ENCODE measurements at regions not wholly inside any gene's neighbourhood (a gene's known extent, or its start where the extent isn't known, plus 50 kb on each side); places are given as distances from the start of the nearest gene placed in this dataset.

- TF ChIP-seq EZH2phosphoT487 (IDR thresholded peaks at IDR 0.05; ENCODE audit: borderline replicate concordance, low read length): no peak
- TF ChIP-seq CTCF (IDR thresholded peaks at IDR 0.05; ENCODE audit: low read depth, low read length, poor library complexity, severe bottlenecking): no peak
- Histone ChIP-seq H3K9me3 (ENCODE audit: control insufficient read depth, insufficient read depth, low read length) (no peaks in the 10 kb centered on the region; the same call in 1 of the 2 replicates), H3K27me3 (ENCODE audit: control insufficient read depth, low read length) (no peaks in the 10 kb centered on the region), H3K9me2 (replicated peaks; ENCODE audit: control insufficient read depth, low read length) (no peaks in the 10 kb centered on the region), H3K27ac (ENCODE audit: low read depth, low read length) (no peak overlapping the region), H3F3A (ENCODE audit: control insufficient read depth, insufficient read depth) (no peaks in the 10 kb centered on the region), H4K20me1 (ENCODE audit: control insufficient read depth, insufficient read depth, low read depth, low read length) (no peaks in the 10 kb centered on the region), H3K4me2 (ENCODE audit: low read length) (no peak overlapping the region), H3K4me1 (ENCODE audit: control insufficient read depth, low read length) (no peaks in the 10 kb centered on the region), H3K36me3 (ENCODE audit: control insufficient read depth, low read length) (no peaks in the 10 kb centered on the region), H3K79me2 (ENCODE audit: control insufficient read depth, low read length) (no peaks in the 10 kb centered on the region), H3K4me3 (ENCODE audit: low read length) (no peak overlapping the region)
These were observed 721.7 kb downstream of the PCDH18 start for GRCh38 chr4:136810626-136811025.

- H3K4me3 ChIP-seq (ENCODE audit: low read length): no peak overlapping the region
- H3K27me3 ChIP-seq (ENCODE audit: control insufficient read depth, low read length): no peaks in the 10 kb centered on the region
- H3K4me1 ChIP-seq (ENCODE audit: control insufficient read depth, low read length): no peaks in the 10 kb centered on the region
- H3K36me3 ChIP-seq (ENCODE audit: control insufficient read depth, low read length): no peaks in the 10 kb centered on the region
- no peak overlapping the region for H3K4me2 ChIP-seq (ENCODE audit: low read length)
- no peaks in the 10 kb centered on the region; the same call in 1 of the 2 replicates for H3K9me3 ChIP-seq (ENCODE audit: control insufficient read depth, insufficient read depth, low read length)
- H3K79me2 ChIP-seq (ENCODE audit: control insufficient read depth, low read length): no peaks in the 10 kb centered on the region
- no peak overlapping the region for H3K27ac ChIP-seq (ENCODE audit: low read depth, low read length)
- no peaks in the 10 kb centered on the region for H4K20me1 ChIP-seq (ENCODE audit: control insufficient read depth, insufficient read depth, low read depth, low read length)
- H3K9me2 ChIP-seq (replicated peaks; ENCODE audit: control insufficient read depth, low read length): no peaks in the 10 kb centered on the region
- no peaks in the 10 kb centered on the region for H3F3A ChIP-seq (ENCODE audit: control insufficient read depth, insufficient read depth)
- no peak for TF ChIP-seq EZH2phosphoT487 (IDR thresholded peaks at IDR 0.05; ENCODE audit: borderline replicate concordance, low read length)
- TF ChIP-seq CTCF (IDR thresholded peaks at IDR 0.05; ENCODE audit: low read depth, low read length, poor library complexity, severe bottlenecking): no peak
These were observed 725.5 kb downstream of the PCDH18 start for GRCh38 chr4:136806844-136807243.

- Histone ChIP-seq H3K27me3 (ENCODE audit: control insufficient read depth, low read length) (no peaks in the 10 kb centered on the region), H3K36me3 (ENCODE audit: control insufficient read depth, low read length) (no peaks in the 10 kb centered on the region), H3K27ac (ENCODE audit: low read depth, low read length) (no peak overlapping the region), H3K79me2 (ENCODE audit: control insufficient read depth, low read length) (no peaks in the 10 kb centered on the region), H3K4me3 (ENCODE audit: low read length) (no peak overlapping the region), H3K4me2 (ENCODE audit: low read length) (no peak overlapping the region), H4K20me1 (ENCODE audit: control insufficient read depth, insufficient read depth, low read depth, low read length) (no peaks in the 10 kb centered on the region), H3K9me2 (replicated peaks; ENCODE audit: control insufficient read depth, low read length) (no peaks in the 10 kb centered on the region), H3K4me1 (ENCODE audit: control insufficient read depth, low read length) (no peaks in the 10 kb centered on the region), H3F3A (ENCODE audit: control insufficient read depth, insufficient read depth) (no peaks in the 10 kb centered on the region), H3K9me3 (ENCODE audit: control insufficient read depth, insufficient read depth, low read length) (no peaks in the 10 kb centered on the region)
- no peak for TF ChIP-seq EZH2phosphoT487 (IDR thresholded peaks at IDR 0.05; ENCODE audit: borderline replicate concordance, low read length)
- no peak for TF ChIP-seq CTCF (IDR thresholded peaks at IDR 0.05; ENCODE audit: low read depth, low read length, poor library complexity, severe bottlenecking)
These were observed 726.7 kb downstream of the PCDH18 start for GRCh38 chr4:136805617-136806016.

- H3K9me2 ChIP-seq (replicated peaks; ENCODE audit: control insufficient read depth, low read length): no peaks in the 10 kb centered on the region
- no peak for TF ChIP-seq EZH2phosphoT487 (IDR thresholded peaks at IDR 0.05; ENCODE audit: borderline replicate concordance, low read length)
- no peak for TF ChIP-seq CTCF (IDR thresholded peaks at IDR 0.05; ENCODE audit: low read depth, low read length, poor library complexity, severe bottlenecking)
- no peaks in the 10 kb centered on the region for H3K4me1 ChIP-seq (ENCODE audit: control insufficient read depth, low read length)
- H3K4me2 ChIP-seq (ENCODE audit: low read length): no peak overlapping the region
- H4K20me1 ChIP-seq (ENCODE audit: control insufficient read depth, insufficient read depth, low read depth, low read length): no peaks in the 10 kb centered on the region
- no peaks in the 10 kb centered on the region for H3K36me3 ChIP-seq (ENCODE audit: control insufficient read depth, low read length)
- H3K27me3 ChIP-seq (ENCODE audit: control insufficient read depth, low read length): no peaks in the 10 kb centered on the region
- no peaks in the 10 kb centered on the region for H3K9me3 ChIP-seq (ENCODE audit: control insufficient read depth, insufficient read depth, low read length)
- no peaks in the 10 kb centered on the region for H3K79me2 ChIP-seq (ENCODE audit: control insufficient read depth, low read length)
- no peaks in the 10 kb centered on the region for H3F3A ChIP-seq (ENCODE audit: control insufficient read depth, insufficient read depth)
- no peak overlapping the region for H3K4me3 ChIP-seq (ENCODE audit: low read length)
- H3K27ac ChIP-seq (ENCODE audit: low read depth, low read length): no peak overlapping the region
These were observed 728.9 kb downstream of the PCDH18 start for GRCh38 chr4:136803433-136803832.
